SK-N-MC (cell line): ENCODE measurements at regions not wholly inside any gene's neighbourhood (a gene's known extent, or its start where the extent isn't known, plus 50 kb on each side); places are given as distances from the start of the nearest gene placed in this dataset.

Experiments
- EZH2 ChIP-seq: fragments of 200-600 bp; sonication (generic); IDR thresholded peaks from one replicate; pipeline ENCODE4 v1.6.1; 2017; ENCODE audit warnings: antibody characterized with exemption
- POLR2AphosphoS5 ChIP-seq: IDR thresholded peaks from 2 replicates; pipeline ENCODE4 v1.6.1; 2012; ENCODE audit warnings: mild to moderate bottlenecking, low read depth, low read length, borderline replicate concordance

DNA sequence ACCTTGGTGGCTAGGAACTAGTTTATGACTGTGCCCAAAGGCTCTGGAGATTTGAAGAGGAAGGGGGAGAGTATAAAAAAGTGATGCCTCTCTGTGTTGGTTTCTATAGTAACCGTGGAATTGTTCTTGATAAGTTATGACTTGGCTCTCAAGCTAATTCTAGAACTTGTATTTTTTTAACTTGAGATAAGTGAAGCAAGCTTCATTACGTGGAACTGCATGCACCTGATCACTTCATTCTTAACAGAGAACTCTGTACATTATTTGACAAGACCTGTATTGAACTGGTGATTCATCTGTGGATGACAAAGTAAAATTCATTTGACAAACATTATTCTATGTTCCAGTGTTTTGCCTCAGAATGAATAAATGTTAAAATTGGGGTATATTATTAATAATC lies 1452.2 kb downstream of the REEP3 start:
- TF ChIP-seq POLR2AphosphoS5 (no peak), EZH2 (no peak)
